Fibroblast of skin of left biceps (primary cell): ENCODE measurements at regions not wholly inside any gene's neighbourhood (a gene's known extent, or its start where the extent isn't known, plus 50 kb on each side); places are given as distances from the start of the nearest gene placed in this dataset.
"Not testable (repeated sequence)": the region's sequence is repeated elsewhere in the genome, so short reads cannot be mapped to it uniquely, and the experiment has no call there.

Source experiments
- DNase-seq, 2 experiments: peaks; one replicate each; pipeline ENCODE4 v3.0.0-alpha.2; 2013; ENCODE audit warnings: low read depth in 2 of 2

- no peak for DNase-seq
Observed at GRCh38 chr6:100228834-100229441, 234.9 kb upstream of the MCHR2 start.

- DNase-seq: no peak
Observed at GRCh38 chr6:100228437-100228833, 234.4 kb upstream of the MCHR2 start.

- no peak for DNase-seq
Observed at GRCh38 chr6:100226811-100227210, 232.8 kb upstream of the MCHR2 start.

GRCh38 chr6:100223952-100224351 lies 229.9 kb upstream of the MCHR2 start:
- not testable (repeated sequence) for DNase-seq

- DNase-seq: no peak
Observed at GRCh38 chr6:100220543-100220942, 226.5 kb upstream of the MCHR2 start.

- DNase-seq: peak; percentile 74
Observed at GRCh38 chr6:100217225-100218012, 223.4 kb upstream of the MCHR2 start.

GRCh38 chr6:100216760-100217159 lies 222.7 kb upstream of the MCHR2 start:
- DNase-seq: no peak

GRCh38 chr6:100212131-100212530 lies 218.1 kb upstream of the MCHR2 start:
- no peak for DNase-seq

GRCh38 chr6:100210137-100211117 lies 216.4 kb upstream of the MCHR2 start:
- DNase-seq: no peak

GRCh38 chr6:100209323-100210136 lies 215.5 kb upstream of the MCHR2 start:
- peak; percentile 33 to 37 for DNase-seq

- DNase-seq: peak; percentile 93 to 97
Observed at GRCh38 chr6:100203400-100203799, 209.4 kb upstream of the MCHR2 start.

GRCh38 chr6:100202417-100203194 lies 208.6 kb upstream of the MCHR2 start:
- peak; percentile 94 to 97 for DNase-seq

- not testable (repeated sequence) for DNase-seq
Observed at GRCh38 chr6:100196214-100196982, 202.4 kb upstream of the MCHR2 start.

GRCh38 chr6:100195244-100195643 lies 201.2 kb upstream of the MCHR2 start:
- DNase-seq: not testable (repeated sequence)

GRCh38 chr6:100194535-100194934 lies 200.5 kb upstream of the MCHR2 start:
- no peak for DNase-seq

GRCh38 chr6:100188754-100189153 lies 194.7 kb upstream of the MCHR2 start:
- no peak for DNase-seq

- no peak for DNase-seq
Observed at GRCh38 chr6:100186552-100186951, 192.5 kb upstream of the MCHR2 start.

- DNase-seq: no peak
Observed at GRCh38 chr6:100185615-100186014, 191.6 kb upstream of the MCHR2 start.

- no peak for DNase-seq
Observed at GRCh38 chr6:100184473-100184872, 190.4 kb upstream of the MCHR2 start.

- DNase-seq: no peak
Observed at GRCh38 chr6:100182313-100182712, 188.3 kb upstream of the MCHR2 start.
